PC-9 (cell line): ENCODE measurements at regions not wholly inside any gene's neighbourhood (a gene's known extent, or its start where the extent isn't known, plus 50 kb on each side); places are given as distances from the start of the nearest gene placed in this dataset.
A peak's percentile ranks its signal among the peaks of the same experiment; 100 is the strongest.
"Not testable (repeated sequence)": the region's sequence is repeated elsewhere in the genome, so short reads cannot be mapped to it uniquely, and the experiment has no call there.

Experiments used
- BruUV-seq: library from RNA; stranded (reverse); fragments of 400-500 nt; replicated peaks from 2 replicates; lab custom pipeline; 2021; lab: Mats Ljungman, UMichigan
- CTCF ChIA-PET: fragments of 300-600 bp; sonication (Branson Sonifier 250); formaldehyde crosslinking; loops from one replicate; lab custom pipeline; 2022; ENCODE audit warnings: antibody characterized with exemption; lab: Charles Lee
- POLR2A ChIA-PET: fragments of 300-600 bp; sonication (Branson Sonifier 250); formaldehyde crosslinking; loops from one replicate; lab custom pipeline; 2022; ENCODE audit warnings: antibody characterized with exemption; ENCODE audit not compliant: unreplicated experiment; lab: Charles Lee
- DNase-seq, 2 experiments: peaks; one replicate each; pipeline versions ENCODE4 v3.0.0 to v3.0.0-alpha.2; 2015 to 2022; ENCODE audit warnings: mixed read lengths in 1 of 2
- H2AFZ ChIP-seq: fragments of 200-600 bp; sonication (generic); 2 replicates; pipeline ENCODE4 v1.8.1; 2017; ENCODE audit warnings: antibody characterized with exemption
- H3F3A ChIP-seq: fragments of 200-600 bp; sonication (generic); 2 replicates; pipeline ENCODE4 v1.8.1; 2017; ENCODE audit warnings: antibody characterized with exemption, mild to moderate bottlenecking, low read depth; ENCODE audit not compliant: insufficient read depth
- H3K27ac ChIP-seq: fragments of 200-600 bp; sonication (generic); 2 replicates; pipeline ENCODE4 v1.6.1; 2016; ENCODE audit warnings: mixed run types
- H3K27me3 ChIP-seq: fragments of 200-600 bp; sonication (generic); 2 replicates; pipeline ENCODE4 v1.6.1; 2016; ENCODE audit warnings: low read depth, mixed run types; ENCODE audit not compliant: insufficient read depth
- H3K36me3 ChIP-seq: fragments of 200-600 bp; sonication (generic); 2 replicates; pipeline ENCODE4 v1.6.1; 2016; ENCODE audit warnings: low read depth, mixed run types
- H3K4me1 ChIP-seq: fragments of 200-600 bp; sonication (generic); replicated peaks from 2 replicates; pipeline ENCODE4 v1.6.1; 2016; ENCODE audit warnings: mixed run types; ENCODE audit not compliant: insufficient read depth
- H3K4me2 ChIP-seq: fragments of 200-600 bp; sonication (generic); 2 replicates; pipeline ENCODE4 v1.6.1; 2017; ENCODE audit warnings: mixed run types
- H3K4me3 ChIP-seq: fragments of 200-600 bp; sonication (generic); 2 replicates; pipeline ENCODE4 v1.6.1; 2016; ENCODE audit warnings: mixed run types
- H3K79me2 ChIP-seq: fragments of 200-600 bp; sonication (generic); 2 replicates; pipeline ENCODE4 v1.6.1; 2017; ENCODE audit warnings: low read depth, mixed run types
- H3K9me2 ChIP-seq: fragments of 200-600 bp; sonication (generic); 2 replicates; pipeline ENCODE4 v1.8.1; 2017; ENCODE audit warnings: mild to moderate bottlenecking; ENCODE audit not compliant: insufficient read depth
- H3K9me3 ChIP-seq: fragments of 200-600 bp; sonication (generic); 2 replicates; pipeline ENCODE4 v1.8.1; 2016; ENCODE audit warnings: low read depth; ENCODE audit not compliant: insufficient read depth
- H4K20me1 ChIP-seq: fragments of 200-600 bp; sonication (generic); 2 replicates; pipeline ENCODE4 v1.8.1; 2017; ENCODE audit not compliant: insufficient read depth
- CTCF ChIP-seq: fragments of 200-600 bp; sonication (generic); conservative IDR thresholded peaks from 2 replicates; pipeline ENCODE4 v1.6.1; 2017; ENCODE audit warnings: mixed run types, antibody characterized with exemption, mild to moderate bottlenecking, moderate library complexity
- EZH2 ChIP-seq: fragments of 200-600 bp; sonication (generic); IDR thresholded peaks from 2 replicates; pipeline ENCODE4 v1.8.0; 2017; ENCODE audit warnings: antibody characterized with exemption, low read depth
- intact Hi-C: fragments of 100-400 bp; cut with micrococcal nuclease; formaldehyde crosslinking; loops from one replicate; pipeline ENCODE4 v1.10.0; 2022; ENCODE audit not compliant: unreplicated experiment

DNA sequence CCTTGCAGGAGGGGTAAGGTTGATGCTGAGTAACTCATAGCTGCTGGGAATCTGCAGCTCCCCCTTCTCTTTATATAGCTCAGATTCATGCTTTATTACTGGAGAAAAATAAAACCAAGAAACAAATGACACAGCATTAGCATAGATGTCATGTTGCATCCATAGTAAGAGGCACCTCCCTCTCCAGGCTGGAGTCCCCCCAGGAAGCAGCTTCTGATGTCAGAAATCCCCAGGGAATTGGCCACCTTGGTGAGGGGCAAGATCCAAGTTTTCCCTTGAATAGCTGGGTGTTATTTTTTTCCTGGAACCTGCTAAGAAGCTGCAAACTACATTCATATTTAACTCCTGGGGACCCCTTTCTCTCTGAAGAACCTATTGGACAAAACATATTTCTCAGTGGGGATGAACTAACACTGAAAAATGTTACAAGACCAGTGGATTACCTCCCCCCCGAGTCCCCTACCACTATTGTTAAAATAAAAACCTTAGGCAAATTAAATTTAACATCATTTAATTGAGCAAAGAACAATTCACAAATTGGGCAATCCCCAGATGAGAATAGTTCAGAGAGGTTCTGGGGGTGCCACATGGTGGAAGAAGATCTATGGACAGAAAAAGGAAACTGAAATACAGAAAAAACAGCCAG, 163.7 kb upstream of the NAMPT start:
- BruUV-seq, result TSS peak; percentile 90
- peaks cover 12% of the 10 kb centered on the region; the same call in 1 of the 2 replicates for H3K36me3 ChIP-seq
- H3K27me3 ChIP-seq, result no peaks in the 10 kb centered on the region
- peaks cover 50% of the 10 kb centered on the region for H3K9me3 ChIP-seq
- DNase-seq, result no peak
- H3K9me2 ChIP-seq, result no peaks in the 10 kb centered on the region
- peaks cover 35% of the 10 kb centered on the region for H3K4me1 ChIP-seq
- no peak overlapping the region for H3K4me3 ChIP-seq
- H4K20me1 ChIP-seq, result no peaks in the 10 kb centered on the region
- H2AFZ ChIP-seq, result no peak overlapping the region
- TF ChIP-seq EZH2, result no peak
- no peak for TF ChIP-seq CTCF
- H3K27ac ChIP-seq, result peak overlapping the region; percentile 95
- ChIA-PET CTCF (interaction anchor here (1.0 to 1.2 kb wide), 3 partner anchors 14 to 163 kb away, joined by 3 to 6 read pairs (median 4); partner anchors contain the start of gene NAMPT), POLR2A (interaction anchor here (0.7 to 2.1 kb wide), 3 partner anchors 12 to 163 kb away, joined by 5 to 21 read pairs (median 7); partner anchors contain the start of gene NAMPT)
- intact Hi-C loops, result no loop called here
- peak overlapping the region; percentile 48 for H3K4me2 ChIP-seq
- H3F3A ChIP-seq, result peaks cover 22% of the 10 kb centered on the region; the same call in 1 of the 2 replicates
- H3K79me2 ChIP-seq, result no peaks in the 10 kb centered on the region

DNA sequence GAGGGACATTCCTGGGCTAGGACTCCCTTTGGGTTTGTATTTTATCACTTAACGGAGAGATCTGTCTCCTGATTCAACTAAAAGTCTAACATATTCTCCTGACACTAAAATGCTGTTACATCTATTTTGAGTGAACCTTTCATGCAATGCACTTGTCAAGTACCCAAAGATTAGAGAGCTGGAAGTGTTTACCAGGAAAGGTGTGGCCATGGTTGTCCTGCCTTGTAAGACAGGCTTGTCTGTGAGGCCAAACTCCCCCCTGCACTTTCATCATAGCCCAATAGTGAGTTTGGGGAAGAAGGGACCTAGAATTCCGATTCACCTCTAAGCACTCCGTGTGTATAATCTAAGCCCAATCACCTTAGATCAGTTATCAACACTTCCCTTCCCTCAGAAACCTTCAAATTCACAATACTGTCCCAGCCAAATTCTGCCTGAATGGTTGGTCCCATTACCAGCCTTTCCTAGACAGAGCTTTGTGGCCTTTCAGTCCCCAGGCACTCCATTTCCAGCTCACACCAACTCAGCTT, 162.6 kb upstream of the NAMPT start:
- peaks cover 22% of the 10 kb centered on the region; the same call in 1 of the 2 replicates for H3F3A ChIP-seq
- no peak overlapping the region for H2AFZ ChIP-seq
- H3K36me3 ChIP-seq, result peaks cover 12% of the 10 kb centered on the region; the same call in 1 of the 2 replicates
- no peak overlapping the region for H3K4me2 ChIP-seq
- H3K9me3 ChIP-seq, result peaks cover 42% of the 10 kb centered on the region
- POLR2A ChIA-PET, result no interaction called here
- peak overlapping the region; percentile 95 for H3K27ac ChIP-seq
- no peaks in the 10 kb centered on the region for H4K20me1 ChIP-seq
- no peaks in the 10 kb centered on the region for H3K79me2 ChIP-seq
- CTCF ChIA-PET, result no interaction called here
- no peak overlapping the region for H3K4me3 ChIP-seq
- TF ChIP-seq CTCF (no peak), EZH2 (no peak)
- H3K4me1 ChIP-seq, result peaks cover 35% of the 10 kb centered on the region
- no peaks in the 10 kb centered on the region for H3K27me3 ChIP-seq
- H3K9me2 ChIP-seq, result no peaks in the 10 kb centered on the region
- BruUV-seq, result no TSS peak
- intact Hi-C loops, result no loop called here
- DNase-seq, result no peak

DNA sequence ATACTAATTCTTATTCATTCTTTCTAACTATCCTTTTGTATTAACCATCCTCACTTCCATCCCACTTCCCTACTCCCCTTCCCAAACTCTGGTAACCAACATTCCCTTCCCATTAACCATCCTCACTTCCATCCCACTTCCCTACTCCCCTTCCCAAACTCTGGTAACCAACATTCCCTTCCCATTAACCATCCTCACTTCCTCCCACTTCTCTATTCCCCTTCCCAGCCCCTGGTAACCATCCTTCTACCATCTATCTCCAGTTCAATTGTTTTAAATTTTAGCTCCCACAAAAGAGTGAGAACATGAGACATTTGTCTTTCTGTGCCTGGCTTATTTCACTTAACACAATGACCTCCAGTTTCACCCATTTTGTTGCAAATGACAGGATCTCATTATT, 160.6 kb upstream of the NAMPT start:
- H3K4me2 ChIP-seq, H3K27ac ChIP-seq, H3K27me3 ChIP-seq, POLR2A ChIA-PET, H3K36me3 ChIP-seq, DNase-seq, BruUV-seq, H3K4me3 ChIP-seq, H2AFZ ChIP-seq, H4K20me1 ChIP-seq, H3K9me2 ChIP-seq, CTCF ChIA-PET, H3K79me2 ChIP-seq, intact Hi-C loops: not testable (repeated sequence)
- peaks cover 22% of the 10 kb centered on the region; the same call in 1 of the 2 replicates for H3F3A ChIP-seq
- peaks cover 27% of the 10 kb centered on the region for H3K9me3 ChIP-seq
- peaks cover 33% of the 10 kb centered on the region for H3K4me1 ChIP-seq
